Lower leg skin (tissue), 4 donors: ENCODE measurements at regions not wholly inside any gene's neighbourhood (a gene's known extent, or its start where the extent isn't known, plus 50 kb on each side); places are given as distances from the start of the nearest gene placed in this dataset.

Experiments used
- DNase-seq, 2 donors: peaks; one replicate each; pipeline ENCODE4 v3.0.0-alpha.2; 2019; ENCODE audit warnings: low spot score in 2 of 2
- H3K4me3 ChIP-seq: fragments of 200-600 bp; sonication (generic); 2 replicates; pipeline ENCODE4 v1.5.1; 2017; ENCODE audit warnings: mild to moderate bottlenecking, low read depth; ENCODE audit not compliant: poor library complexity, severe bottlenecking
- POLR2A ChIP-seq, 2 donors: fragments of 450-650 bp; IDR thresholded peaks; one replicate each; pipeline ENCODE4 v1.6.1; 2016 to 2017; ENCODE audit warnings: antibody characterized with exemption in 2 of 2, mild to moderate bottlenecking in 1 of 2, moderate library complexity in 1 of 2
- WGBS, 2 donors: methylation state at CpG; one replicate each; pipeline ENCODE4 v1.1.5; 2018; 5-methylcytosine and 5-hydroxymethylcytosine counted together
- intact Hi-C: fragments of 100-400 bp; cut with DNase I; formaldehyde crosslinking; loops from one replicate; pipeline ENCODE4 v1.15.0; 2023; ENCODE audit warnings: low total_unique reads
- TF ChIP-seq, protein P1 (sequence below), 3 donors: fragments of 450-650 bp; IDR thresholded peaks; one replicate each; pipeline ENCODE4 v1.5.1; 2016; ENCODE audit warnings: antibody characterized with exemption in 3 of 3, mild to moderate bottlenecking in 3 of 3, moderate library complexity in 2 of 3

DNA sequence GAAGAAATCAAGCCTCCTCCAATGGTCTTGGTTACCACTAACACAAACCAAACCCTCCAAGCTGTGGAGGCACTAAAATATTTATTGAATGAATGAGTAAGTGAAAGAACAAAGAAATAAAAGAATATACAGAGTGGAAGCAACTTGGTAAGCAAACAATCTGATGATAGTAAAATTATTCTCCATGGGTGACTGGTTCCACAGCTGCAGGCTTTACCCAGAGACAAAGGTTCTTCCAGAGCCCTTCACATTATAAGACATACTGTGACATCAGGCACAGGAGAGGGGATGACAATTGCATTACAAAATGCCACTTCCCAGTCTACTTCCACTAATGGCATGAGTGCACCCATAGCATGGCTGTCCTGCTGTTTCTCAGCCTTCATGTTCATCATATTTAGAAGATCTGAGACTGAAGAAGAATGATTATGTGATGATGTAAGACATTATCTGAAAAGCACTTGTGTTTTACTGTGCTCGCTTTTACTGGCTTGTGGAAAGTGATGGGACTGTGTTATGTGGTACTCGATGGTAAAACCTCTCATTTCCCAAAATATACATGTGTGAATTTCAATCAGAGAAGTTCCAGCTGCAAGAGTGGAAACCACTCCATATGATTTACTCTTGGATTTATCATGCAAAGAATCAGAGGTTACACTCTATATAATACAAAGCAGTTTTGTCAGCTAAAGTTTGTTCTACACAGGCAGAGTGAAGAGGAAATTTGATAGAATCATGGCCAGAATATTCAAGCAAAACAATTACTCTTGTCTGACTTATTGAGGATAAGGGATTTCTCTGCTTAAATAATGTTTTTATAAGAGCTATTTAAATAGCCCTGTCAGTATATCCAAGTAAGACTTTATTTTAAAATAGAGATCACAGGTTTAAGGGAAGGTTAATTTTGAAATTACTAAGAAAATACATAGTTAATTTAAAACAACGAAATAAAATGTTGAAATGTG is 220.2 kb upstream of the NBEA start:
- DNase-seq = no peak
- H3K4me3 ChIP-seq = no peak overlapping the region
- no peak for TF ChIP-seq POLR2A (IDR thresholded peaks at IDR 0.05)
- TF ChIP-seq, protein P1, sequence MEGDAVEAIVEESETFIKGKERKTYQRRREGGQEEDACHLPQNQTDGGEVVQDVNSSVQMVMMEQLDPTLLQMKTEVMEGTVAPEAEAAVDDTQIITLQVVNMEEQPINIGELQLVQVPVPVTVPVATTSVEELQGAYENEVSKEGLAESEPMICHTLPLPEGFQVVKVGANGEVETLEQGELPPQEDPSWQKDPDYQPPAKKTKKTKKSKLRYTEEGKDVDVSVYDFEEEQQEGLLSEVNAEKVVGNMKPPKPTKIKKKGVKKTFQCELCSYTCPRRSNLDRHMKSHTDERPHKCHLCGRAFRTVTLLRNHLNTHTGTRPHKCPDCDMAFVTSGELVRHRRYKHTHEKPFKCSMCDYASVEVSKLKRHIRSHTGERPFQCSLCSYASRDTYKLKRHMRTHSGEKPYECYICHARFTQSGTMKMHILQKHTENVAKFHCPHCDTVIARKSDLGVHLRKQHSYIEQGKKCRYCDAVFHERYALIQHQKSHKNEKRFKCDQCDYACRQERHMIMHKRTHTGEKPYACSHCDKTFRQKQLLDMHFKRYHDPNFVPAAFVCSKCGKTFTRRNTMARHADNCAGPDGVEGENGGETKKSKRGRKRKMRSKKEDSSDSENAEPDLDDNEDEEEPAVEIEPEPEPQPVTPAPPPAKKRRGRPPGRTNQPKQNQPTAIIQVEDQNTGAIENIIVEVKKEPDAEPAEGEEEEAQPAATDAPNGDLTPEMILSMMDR (IDR thresholded peaks at IDR 0.05) = no peak
- intact Hi-C loops = no loop called here
- WGBS, 2 donors = 72 to 74% methylated on average over 3 of the region's 3 CpGs

DNA sequence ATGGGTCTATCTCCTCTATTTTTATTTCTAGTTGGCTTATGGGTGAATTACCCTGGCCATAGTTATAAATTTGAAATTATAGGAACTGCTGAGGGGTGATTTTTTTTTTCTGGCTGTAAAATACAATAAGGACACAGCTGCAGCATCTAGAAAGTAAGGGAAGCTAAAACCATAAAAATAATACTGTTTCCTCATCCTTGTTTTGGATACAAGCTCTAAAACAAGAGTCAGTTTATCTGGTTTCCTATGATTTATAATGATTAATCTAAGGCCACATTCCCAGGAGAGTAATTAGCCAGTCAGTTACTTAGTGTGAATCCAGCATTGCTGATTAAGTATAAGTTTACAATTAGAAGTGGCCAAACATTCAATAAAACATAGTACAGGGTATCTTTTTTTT is 219.1 kb upstream of the NBEA start:
- H3K4me3 ChIP-seq = no peak overlapping the region
- intact Hi-C loops = no loop called here
- TF ChIP-seq, protein P1 (IDR thresholded peaks at IDR 0.05) = no peak
- no peak for TF ChIP-seq POLR2A (IDR thresholded peaks at IDR 0.05)
- no peak for DNase-seq

DNA sequence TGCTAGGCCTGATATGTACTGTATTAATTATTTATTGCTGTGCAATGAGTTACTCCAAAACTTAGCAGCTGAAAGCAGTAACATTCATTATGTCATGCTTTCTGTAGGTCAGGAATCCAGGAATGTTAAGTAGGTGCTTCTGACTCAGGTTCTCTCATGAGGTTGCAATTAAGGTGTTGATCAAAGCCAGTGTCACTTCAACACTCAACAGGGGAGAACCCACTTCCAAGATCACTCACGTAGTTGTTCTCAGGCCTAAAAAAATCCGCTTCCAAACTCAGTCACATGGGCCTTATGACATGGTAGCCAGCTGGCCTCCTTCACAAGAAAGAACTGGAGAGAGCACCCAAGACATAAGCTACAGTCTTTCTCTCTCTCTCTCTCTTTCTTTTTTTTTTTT is 211.1 kb upstream of the NBEA start:
- no peak for TF ChIP-seq POLR2A (IDR thresholded peaks at IDR 0.05)
- TF ChIP-seq, protein P1 (IDR thresholded peaks at IDR 0.05) = no peak
- 86 to 91% methylated on average over 2 of the region's 2 CpGs for WGBS, 2 donors
- H3K4me3 ChIP-seq = no peak overlapping the region
- DNase-seq = no peak
- intact Hi-C loops = no loop called here

DNA sequence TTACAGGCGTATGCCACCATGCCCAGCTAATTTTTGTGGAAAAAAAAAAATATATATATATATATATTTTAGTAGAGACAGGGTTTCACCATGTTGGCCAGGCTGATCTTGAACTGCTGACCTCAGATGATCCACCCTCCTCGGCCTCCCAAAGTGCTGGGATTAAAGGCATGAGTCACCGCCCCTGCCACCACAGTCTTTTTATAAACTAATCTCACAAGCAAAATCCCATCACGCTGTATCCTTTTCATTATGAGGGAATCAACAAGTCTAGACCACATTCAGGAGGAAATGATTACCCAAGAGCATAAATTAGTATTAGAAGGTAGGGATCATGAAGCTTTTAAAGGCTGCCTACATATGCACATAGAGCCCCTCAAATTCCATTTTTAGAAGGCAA is 210.6 kb upstream of the NBEA start:
- no peak for DNase-seq
- TF ChIP-seq POLR2A (IDR thresholded peaks at IDR 0.05) = no peak
- TF ChIP-seq, protein P1 (IDR thresholded peaks at IDR 0.05) = no peak
- WGBS, 2 donors = 71 to 74% methylated on average over 4 of the region's 4 CpGs
- no peak overlapping the region for H3K4me3 ChIP-seq
- intact Hi-C loops = no loop called here

DNA sequence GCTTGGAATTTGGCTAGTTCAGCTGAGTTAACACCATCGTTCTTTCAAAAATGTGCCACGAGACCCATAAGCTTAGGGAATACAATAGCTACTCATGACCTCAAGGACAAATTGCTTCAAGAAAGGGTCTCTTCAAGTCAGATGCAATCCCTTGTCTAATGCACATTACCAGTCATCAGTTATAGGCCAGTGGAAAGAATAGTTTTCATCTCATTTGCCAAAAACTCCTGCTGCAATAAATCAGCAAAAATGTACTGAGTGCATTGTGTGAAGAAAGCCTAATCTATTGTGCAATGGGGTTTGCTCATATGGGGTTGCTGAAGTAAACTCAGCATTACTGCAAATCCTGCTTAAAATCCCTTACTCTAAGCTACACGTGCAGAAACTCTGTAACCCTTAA is 208.3 kb upstream of the NBEA start:
- intact Hi-C loops = no loop called here
- H3K4me3 ChIP-seq = no peak overlapping the region
- DNase-seq = no peak
- TF ChIP-seq POLR2A (IDR thresholded peaks at IDR 0.05) = no peak
- TF ChIP-seq, protein P1 (IDR thresholded peaks at IDR 0.05) = no peak
- WGBS, 2 donors = 52 to 60% methylated on average over 3 of the region's 3 CpGs
